ENCODE measurements at regions not wholly inside any gene's neighbourhood (a gene's known extent, or its start where the extent isn't known, plus 50 kb on each side); places are given as distances from the start of the nearest gene placed in this dataset.

GRCh38 chr1:194118086-194118485 is 931.7 kb upstream of the B3GALT2 start:
- no peaks in the 10 kb centered on the region for H3K79me2 ChIP-seq (ENCODE audit: insufficient read depth, low read length)
- H2AFZ ChIP-seq (ENCODE audit: low read length) = no peak overlapping the region
- H3K4me3 ChIP-seq (ENCODE audit: insufficient read depth, low read length) = no peak overlapping the region
- no peaks in the 10 kb centered on the region for H3K36me3 ChIP-seq (ENCODE audit: insufficient read depth, low read length)
- TF ChIP-seq CTCF (IDR thresholded peaks at IDR 0.05; ENCODE audit: extremely low read depth, low read depth, low read length) = no peak
- H3K4me1 ChIP-seq (ENCODE audit: insufficient read depth, low read length) = no peaks in the 10 kb centered on the region
- H3K4me2 ChIP-seq (ENCODE audit: insufficient read depth, low read length) = no peak overlapping the region
- H4K20me1 ChIP-seq (ENCODE audit: insufficient read depth, low read length) = no peaks in the 10 kb centered on the region
- no peaks in the 10 kb centered on the region for H3K9me3 ChIP-seq (ENCODE audit: low read depth, low read length)
- H3K27me3 ChIP-seq (ENCODE audit: insufficient read depth, low read length) = no peaks in the 10 kb centered on the region
- H3K27ac ChIP-seq (ENCODE audit: low read depth, low read length) = no peak overlapping the region
- no peak for DNase-seq (ENCODE audit: insufficient read length, low spot score, missing footprints)

- Histone ChIP-seq H3K27me3 (ENCODE audit: insufficient read depth, low read length) (no peaks in the 10 kb centered on the region), H4K20me1 (ENCODE audit: insufficient read depth, low read length) (no peaks in the 10 kb centered on the region), H3K4me3 (ENCODE audit: insufficient read depth, low read length) (no peak overlapping the region), H3K36me3 (ENCODE audit: insufficient read depth, low read length) (no peaks in the 10 kb centered on the region), H3K9me3 (ENCODE audit: low read depth, low read length) (no peaks in the 10 kb centered on the region), H3K4me1 (ENCODE audit: insufficient read depth, low read length) (no peaks in the 10 kb centered on the region), H2AFZ (ENCODE audit: low read length) (no peak overlapping the region), H3K79me2 (ENCODE audit: insufficient read depth, low read length) (no peaks in the 10 kb centered on the region), H3K27ac (ENCODE audit: low read depth, low read length) (no peak overlapping the region), H3K4me2 (ENCODE audit: insufficient read depth, low read length) (no peak overlapping the region)
- DNase-seq (ENCODE audit: insufficient read length, low spot score, missing footprints) = no peak
- no peak for TF ChIP-seq CTCF (IDR thresholded peaks at IDR 0.05; ENCODE audit: extremely low read depth, low read depth, low read length)
Measured at GRCh38 chr1:194117582-194117981, 931.2 kb upstream of the B3GALT2 start.

- no peak overlapping the region for H2AFZ ChIP-seq (ENCODE audit: low read length)
- TF ChIP-seq CTCF (IDR thresholded peaks at IDR 0.05; ENCODE audit: extremely low read depth, low read depth, low read length) = no peak
- H3K4me2 ChIP-seq (ENCODE audit: insufficient read depth, low read length) = no peak overlapping the region
- no peaks in the 10 kb centered on the region for H3K79me2 ChIP-seq (ENCODE audit: insufficient read depth, low read length)
- no peaks in the 10 kb centered on the region for H3K4me1 ChIP-seq (ENCODE audit: insufficient read depth, low read length)
- no peak for DNase-seq (ENCODE audit: insufficient read length, low spot score, missing footprints)
- no peaks in the 10 kb centered on the region for H3K9me3 ChIP-seq (ENCODE audit: low read depth, low read length)
- no peak overlapping the region for H3K27ac ChIP-seq (ENCODE audit: low read depth, low read length)
- no peaks in the 10 kb centered on the region for H4K20me1 ChIP-seq (ENCODE audit: insufficient read depth, low read length)
- H3K27me3 ChIP-seq (ENCODE audit: insufficient read depth, low read length) = no peaks in the 10 kb centered on the region
- no peaks in the 10 kb centered on the region for H3K36me3 ChIP-seq (ENCODE audit: insufficient read depth, low read length)
- no peak overlapping the region for H3K4me3 ChIP-seq (ENCODE audit: insufficient read depth, low read length)
Measured at GRCh38 chr1:194114288-194114687, 927.9 kb upstream of the B3GALT2 start.

- Histone ChIP-seq H3K36me3 (ENCODE audit: insufficient read depth, low read length) (no peaks in the 10 kb centered on the region), H3K9me3 (ENCODE audit: low read depth, low read length) (peaks cover 3% of the 10 kb centered on the region), H3K4me1 (ENCODE audit: insufficient read depth, low read length) (no peaks in the 10 kb centered on the region), H3K4me3 (ENCODE audit: insufficient read depth, low read length) (no peak overlapping the region), H4K20me1 (ENCODE audit: insufficient read depth, low read length) (no peaks in the 10 kb centered on the region), H2AFZ (ENCODE audit: low read length) (no peak overlapping the region), H3K79me2 (ENCODE audit: insufficient read depth, low read length) (no peaks in the 10 kb centered on the region), H3K4me2 (ENCODE audit: insufficient read depth, low read length) (no peak overlapping the region), H3K27me3 (ENCODE audit: insufficient read depth, low read length) (no peaks in the 10 kb centered on the region), H3K27ac (ENCODE audit: low read depth, low read length) (no peak overlapping the region)
- no peak for TF ChIP-seq CTCF (IDR thresholded peaks at IDR 0.05; ENCODE audit: extremely low read depth, low read depth, low read length)
- no peak for DNase-seq (ENCODE audit: insufficient read length, low spot score, missing footprints)
Measured at GRCh38 chr1:194105381-194105780, 919.0 kb upstream of the B3GALT2 start.

All from osteoblast (primary cell).